ENCODE measurements at regions not wholly inside any gene's neighbourhood (a gene's known extent, or its start where the extent isn't known, plus 50 kb on each side); places are given as distances from the start of the nearest gene placed in this dataset.
"Not testable (repeated sequence)": the region's sequence is repeated elsewhere in the genome, so short reads cannot be mapped to it uniquely, and the experiment has no call there.

GRCh38 chr9:79446523-79447307 is 125.0 kb upstream of the TLE4 start:
- DNase-seq: no peak

DNA sequence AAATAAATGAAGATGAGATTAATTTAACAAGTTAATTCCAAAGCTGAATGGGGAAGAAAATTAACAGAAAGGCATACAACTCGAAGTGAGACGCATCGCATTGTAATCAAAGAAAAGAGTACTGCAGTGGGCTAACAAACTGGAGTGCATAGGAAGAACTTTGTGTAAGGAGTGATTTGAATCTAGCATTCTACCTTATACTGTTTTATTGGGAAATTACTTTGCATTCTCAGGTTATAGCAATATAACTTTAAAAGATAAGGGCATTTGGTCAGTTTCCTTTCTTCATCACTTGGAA is 124.5 kb upstream of the TLE4 start:
- DNase-seq: no peak

DNA sequence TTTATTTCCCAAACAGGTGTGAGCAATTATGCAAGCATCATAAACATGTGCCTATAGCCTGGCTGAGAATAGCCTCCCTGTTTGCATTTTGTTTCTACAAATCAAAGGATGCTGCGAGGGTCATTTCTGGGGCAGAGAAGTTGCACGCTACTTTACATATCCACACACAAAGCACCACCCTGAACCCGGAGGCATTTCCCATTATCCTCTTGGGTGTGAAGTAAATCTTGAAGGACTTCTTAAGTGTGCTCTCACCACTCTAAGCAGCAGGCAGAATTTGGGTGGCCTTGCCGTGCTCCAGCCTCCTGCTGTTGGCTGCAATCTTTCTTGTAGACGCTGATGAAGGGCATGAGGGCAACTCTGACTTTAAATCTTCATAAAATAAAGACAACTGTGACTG is 124.0 kb upstream of the TLE4 start:
- peak; percentile 68 for DNase-seq

- no peak for DNase-seq
Observed at GRCh38 chr9:79452265-79452664, 119.5 kb upstream of the TLE4 start.

DNA sequence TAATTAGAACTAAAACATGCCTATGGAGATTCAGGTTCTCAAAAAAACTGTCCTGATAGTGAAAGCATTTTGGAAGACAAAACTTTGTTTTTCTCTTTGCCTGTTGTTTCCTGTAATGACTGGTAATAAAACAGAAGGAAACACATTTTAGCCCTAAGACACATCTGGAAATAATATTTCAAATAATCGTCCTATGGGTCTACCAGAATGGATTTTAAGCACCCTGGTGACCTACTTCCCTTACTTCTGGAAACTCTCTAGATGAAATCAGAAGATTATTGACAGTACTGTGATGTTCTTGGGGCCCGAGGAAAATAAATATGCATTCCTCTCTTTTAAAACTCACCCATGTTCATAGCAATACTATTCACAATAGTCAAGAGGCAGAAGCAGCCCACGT is 110.1 kb upstream of the TLE4 start:
- no peak for DNase-seq

GRCh38 chr9:79465156-79465555 is 106.6 kb upstream of the TLE4 start:
- no peak for DNase-seq

- no peak for DNase-seq
Observed at GRCh38 chr9:79469164-79469563, 102.6 kb upstream of the TLE4 start.

- DNase-seq: no peak
Observed at GRCh38 chr9:79470954-79471353, 100.8 kb upstream of the TLE4 start.

DNA sequence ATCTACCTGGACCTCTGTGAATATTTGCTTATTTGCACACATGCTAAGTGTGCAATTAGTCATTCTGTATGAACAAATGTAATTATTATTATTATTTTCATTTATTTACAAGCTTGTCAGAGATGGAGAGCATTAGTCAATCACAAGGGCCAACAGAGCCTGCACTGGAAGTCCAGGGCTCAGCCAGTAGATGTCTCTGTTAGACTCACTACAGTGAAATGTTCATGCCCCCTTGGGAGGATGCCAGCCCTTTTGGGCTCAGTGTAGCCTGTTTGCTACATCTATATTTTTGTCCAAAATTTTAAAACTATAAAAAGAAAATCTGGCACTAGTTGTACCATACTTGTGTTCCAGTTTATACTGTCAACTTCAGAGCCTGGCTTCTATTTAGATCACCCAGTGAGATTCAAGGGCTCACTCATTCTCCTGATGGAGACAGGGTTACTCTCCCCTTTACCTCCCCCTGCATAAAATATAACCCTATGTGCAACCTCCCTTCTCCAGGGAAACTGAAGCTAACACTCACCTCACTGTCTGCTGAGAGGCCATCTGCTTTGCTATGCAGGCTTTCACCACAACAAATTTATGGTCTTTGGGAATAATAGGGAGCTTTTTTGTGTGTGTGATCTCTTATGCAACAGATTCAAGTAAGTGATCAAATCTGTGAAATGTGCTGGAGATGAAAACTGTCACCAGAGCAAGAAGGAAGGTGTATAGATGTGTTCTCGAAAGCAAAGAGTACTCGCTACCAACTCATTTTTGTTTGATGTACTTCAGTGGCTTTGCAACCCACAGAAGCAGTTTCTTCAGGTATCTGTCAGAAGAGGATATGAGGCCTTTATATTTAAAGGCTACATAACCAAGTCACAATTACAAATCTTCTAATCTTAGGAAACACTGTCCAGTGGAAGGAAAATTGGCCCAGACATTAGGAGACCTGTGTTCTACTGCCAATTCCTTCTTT is 99.9 kb upstream of the TLE4 start:
- DNase-seq: no peak

- no peak for DNase-seq
Observed at GRCh38 chr9:79473704-79474103, 98.1 kb upstream of the TLE4 start.

- no peak for DNase-seq
Observed at GRCh38 chr9:79477241-79477840, 94.4 kb upstream of the TLE4 start.

- peak; percentile 47 for DNase-seq
Observed at GRCh38 chr9:79477955-79478771, 93.6 kb upstream of the TLE4 start.

GRCh38 chr9:79480639-79481038 is 91.1 kb upstream of the TLE4 start:
- DNase-seq: no peak

DNA sequence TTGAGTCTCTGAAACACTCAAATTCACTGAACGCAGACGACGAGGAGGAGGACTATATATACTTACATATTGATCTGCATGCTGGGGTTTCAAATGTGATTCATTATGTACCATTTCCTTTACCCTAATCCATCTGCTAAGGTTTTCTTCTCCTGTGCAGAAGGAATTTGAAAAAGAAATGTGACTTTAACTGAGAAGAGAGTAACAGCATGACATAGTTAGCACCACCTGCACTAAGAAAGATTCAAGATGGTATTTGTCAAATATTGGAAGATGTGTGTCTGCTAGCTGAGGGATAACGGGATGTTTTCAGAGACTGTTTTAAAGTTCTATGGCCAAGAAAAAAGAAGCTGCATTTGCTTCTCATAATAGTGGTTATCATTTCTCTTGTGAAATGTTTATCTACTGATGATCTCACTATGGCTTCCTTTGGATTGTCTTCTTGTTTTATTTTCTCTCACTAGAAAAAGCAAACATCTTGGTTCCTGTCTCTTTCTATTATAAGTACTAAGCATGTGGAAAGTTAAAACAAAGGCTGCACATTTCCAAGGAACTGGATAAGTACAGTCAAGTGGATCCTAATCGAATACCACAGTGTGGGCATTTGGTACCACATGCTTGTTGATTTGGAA is 89.8 kb upstream of the TLE4 start:
- no peak for DNase-seq

GRCh38 chr9:79485258-79485657 is 86.5 kb upstream of the TLE4 start:
- no peak for DNase-seq

- no peak for DNase-seq
Observed at GRCh38 chr9:79489261-79490000, 82.3 kb upstream of the TLE4 start.

DNA sequence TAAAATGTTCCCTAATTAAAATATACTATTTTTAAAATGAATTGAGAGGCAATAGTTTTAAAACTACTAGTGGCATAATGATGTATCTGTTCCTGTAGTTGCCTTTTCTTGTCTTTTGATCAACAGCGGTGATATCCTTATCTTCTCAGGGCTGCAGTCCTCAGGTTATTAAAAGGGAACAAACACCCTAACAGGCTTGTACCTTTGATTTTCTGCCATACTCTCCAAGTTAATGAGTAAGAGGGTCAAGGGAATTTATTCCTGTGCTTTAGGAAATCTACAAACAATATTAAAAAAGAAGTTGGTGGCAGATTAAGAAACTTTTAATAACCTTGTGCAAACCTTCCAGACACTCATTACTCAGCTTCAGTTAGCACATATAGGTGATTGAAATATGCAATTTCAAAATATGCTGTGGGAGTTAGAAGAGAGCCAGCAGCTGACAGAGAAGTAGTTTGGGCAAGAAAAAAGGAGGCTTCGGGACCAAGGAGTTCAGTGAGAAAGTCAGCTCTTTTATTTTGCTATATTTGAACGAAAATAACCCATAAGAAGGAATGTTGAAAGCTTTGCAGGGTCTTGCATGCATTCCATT is 81.0 kb upstream of the TLE4 start:
- no peak for DNase-seq

- DNase-seq: no peak
Observed at GRCh38 chr9:79492092-79493009, 79.4 kb upstream of the TLE4 start.

DNA sequence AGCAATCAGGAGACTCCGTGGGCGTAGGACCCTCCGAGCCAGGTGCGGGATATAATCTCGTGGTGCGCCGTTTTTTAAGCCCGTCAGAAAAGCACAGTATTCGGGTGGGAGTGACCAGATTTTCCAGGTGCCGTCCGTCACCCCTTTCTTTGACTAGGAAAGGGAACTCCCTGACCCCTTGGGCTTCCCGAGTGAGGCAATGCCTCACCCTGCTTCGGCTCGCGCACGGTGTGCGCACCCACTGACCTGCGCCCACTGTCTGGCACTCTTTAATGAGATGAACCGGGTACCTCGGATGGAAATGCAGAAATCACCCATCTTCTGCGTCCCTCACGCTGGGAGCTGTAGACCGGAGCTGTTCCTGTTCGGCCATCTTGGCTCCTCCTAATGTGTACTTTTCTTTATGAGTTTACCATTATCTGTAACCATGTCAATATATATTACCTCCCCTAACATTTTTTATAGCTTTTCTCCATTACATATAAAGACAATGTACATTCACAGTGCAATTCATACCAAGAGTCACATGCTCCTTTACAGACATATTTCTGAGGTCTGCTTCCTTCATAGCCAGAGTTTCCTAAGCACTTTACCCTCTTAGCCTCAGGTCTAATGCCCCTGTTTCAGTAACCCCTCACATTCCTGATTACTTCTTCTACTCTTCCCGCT is 71.4 kb upstream of the TLE4 start:
- not testable (repeated sequence) for DNase-seq

Data from renal pelvis (tissue), 1 donor.